ENCODE measurements at regions not wholly inside any gene's neighbourhood (a gene's known extent, or its start where the extent isn't known, plus 50 kb on each side); places are given as distances from the start of the nearest gene placed in this dataset.

DNA sequence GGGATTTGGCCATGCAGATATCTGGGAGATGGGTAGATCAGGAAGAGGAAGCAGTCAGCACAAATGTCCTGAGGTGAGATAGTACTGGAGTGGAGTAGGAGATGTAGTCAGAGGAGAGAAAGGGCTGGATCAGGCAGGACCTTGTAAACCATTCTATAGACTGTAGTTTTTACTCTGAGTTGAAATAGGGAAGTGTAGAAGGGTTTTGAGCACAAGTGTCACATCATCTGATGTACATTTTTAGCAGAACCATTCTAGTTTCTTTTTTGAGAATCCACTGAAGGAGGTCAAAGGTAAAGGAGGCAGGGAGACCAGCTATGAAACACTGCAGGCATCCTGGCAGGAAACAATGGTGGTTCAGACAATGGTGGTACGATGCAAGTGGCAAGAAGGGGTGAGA lies 194.6 kb upstream of the RRP15 start:
- H3K27ac Mint-ChIP-seq: no peak overlapping the region
- intact Hi-C loops (cut with micrococcal nuclease): no loop called here
- H3K27me3 Mint-ChIP-seq (ENCODE audit: insufficient read depth): no peaks in the 10 kb centered on the region
- no peak overlapping the region for H3K4me3 Mint-ChIP-seq
- H3K36me3 Mint-ChIP-seq (ENCODE audit: low read depth): no peaks in the 10 kb centered on the region
- no peaks in the 10 kb centered on the region for H3K4me1 Mint-ChIP-seq (ENCODE audit: low read depth)
- no peak for DNase-seq (ENCODE audit: low spot score)
- no peaks in the 10 kb centered on the region for H3K9me3 Mint-ChIP-seq

DNA sequence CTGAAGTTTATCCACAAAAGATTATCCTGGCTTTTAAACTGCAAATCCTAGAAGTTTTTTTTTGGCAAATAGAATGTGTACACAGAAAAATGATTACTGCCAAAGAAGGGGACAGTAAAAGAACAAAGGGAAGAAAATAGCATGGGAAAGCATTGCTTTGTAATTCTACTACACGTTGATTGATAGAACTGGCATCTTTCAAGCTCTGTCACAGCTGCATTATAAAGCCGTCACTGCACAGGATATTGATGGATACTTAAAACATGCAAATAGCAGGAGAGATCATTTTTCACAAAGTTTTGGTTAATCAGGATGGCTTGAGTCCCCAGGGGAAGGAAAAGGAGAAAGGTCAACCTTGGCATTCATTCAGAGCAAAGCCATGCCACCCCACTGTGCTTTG lies 183.7 kb upstream of the RRP15 start:
- DNase-seq (ENCODE audit: low spot score): no peak
- Mint-ChIP-seq H3K9me3 (peaks cover 5% of the 10 kb centered on the region), H3K27ac (no peak overlapping the region), H3K4me3 (no peak overlapping the region), H3K27me3 (ENCODE audit: insufficient read depth) (no peaks in the 10 kb centered on the region), H3K4me1 (ENCODE audit: low read depth) (no peaks in the 10 kb centered on the region), H3K36me3 (ENCODE audit: low read depth) (no peaks in the 10 kb centered on the region)
- intact Hi-C loops (cut with micrococcal nuclease): no loop called here

DNA sequence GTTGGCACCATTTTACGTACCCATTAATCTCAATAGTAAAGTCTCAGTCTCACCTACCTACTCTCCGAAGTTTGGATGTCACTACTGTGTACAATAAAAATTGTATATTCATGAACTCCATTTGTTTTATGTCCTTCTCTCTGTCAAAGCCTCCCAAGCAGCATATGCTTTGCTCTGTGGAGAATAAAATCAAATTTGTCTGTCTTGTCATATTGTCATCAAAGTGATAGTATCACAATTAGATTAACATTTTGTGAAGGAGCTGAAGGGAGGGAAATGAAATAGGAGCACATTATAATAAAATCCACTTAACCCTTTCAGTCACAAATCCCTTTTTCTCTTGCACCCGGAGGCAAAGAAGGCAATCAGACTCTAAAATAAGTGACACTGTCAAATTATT lies 177.1 kb upstream of the RRP15 start:
- no peak overlapping the region for H3K4me3 Mint-ChIP-seq

DNA sequence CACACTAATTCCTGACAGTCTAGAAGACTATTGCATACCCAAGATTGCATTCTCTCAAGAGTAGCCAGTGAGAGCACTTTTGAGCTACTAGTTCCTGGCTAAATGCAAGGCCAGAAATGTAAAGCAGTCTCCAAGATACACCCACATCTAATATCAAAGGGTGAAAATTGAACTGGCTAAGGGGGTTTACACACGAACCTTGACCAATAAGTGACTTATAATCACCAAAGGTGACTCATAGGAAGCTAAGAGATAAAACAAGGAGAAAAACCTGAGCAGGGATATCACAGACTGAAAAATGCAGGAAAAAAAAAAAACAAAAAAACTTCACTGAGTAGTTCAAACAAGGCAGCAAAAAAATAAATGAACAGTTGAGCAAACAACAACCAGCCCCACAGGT lies 172.2 kb upstream of the RRP15 start:
- Mint-ChIP-seq H3K27ac (no peak overlapping the region), H3K4me1 (ENCODE audit: low read depth) (no peaks in the 10 kb centered on the region), H3K9me3 (peaks cover 9% of the 10 kb centered on the region), H3K27me3 (ENCODE audit: insufficient read depth) (no peaks in the 10 kb centered on the region), H3K36me3 (ENCODE audit: low read depth) (no peaks in the 10 kb centered on the region), H3K4me3 (no peak overlapping the region)
- intact Hi-C loops (cut with micrococcal nuclease): no loop called here
- no peak for DNase-seq (ENCODE audit: low spot score)

More for the DNA sequence above, 177.1 kb upstream of the RRP15 start:
- no peak overlapping the region for H3K27ac Mint-ChIP-seq
- intact Hi-C loops (cut with micrococcal nuclease): no loop called here
- H3K27me3 Mint-ChIP-seq (ENCODE audit: insufficient read depth): no peaks in the 10 kb centered on the region
- H3K4me1 Mint-ChIP-seq (ENCODE audit: low read depth): no peaks in the 10 kb centered on the region
- H3K36me3 Mint-ChIP-seq (ENCODE audit: low read depth): no peaks in the 10 kb centered on the region
- no peak for DNase-seq (ENCODE audit: low spot score)
- H3K9me3 Mint-ChIP-seq: peaks cover 4% of the 10 kb centered on the region

DNA sequence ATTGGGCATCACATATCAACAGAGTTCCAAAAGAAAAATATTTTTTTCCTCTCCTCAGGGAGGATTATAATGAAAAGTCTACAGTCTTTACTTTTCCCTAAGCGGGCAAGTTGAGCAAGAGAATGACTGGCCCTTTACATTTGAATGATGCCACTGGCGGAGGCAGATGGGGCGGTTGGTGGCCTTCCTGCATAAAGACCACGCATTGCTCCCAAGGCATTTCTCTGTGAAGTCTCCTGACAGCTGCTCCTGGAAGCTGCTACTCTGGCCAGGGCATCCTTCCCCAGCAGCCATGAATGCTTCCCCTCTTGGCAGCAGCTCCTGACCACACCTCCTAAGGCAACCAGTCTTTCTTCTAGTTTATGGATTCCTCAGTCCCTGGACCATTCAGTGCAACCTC lies 161.1 kb upstream of the RRP15 start:
- no peaks in the 10 kb centered on the region for H3K27me3 Mint-ChIP-seq (ENCODE audit: insufficient read depth)
- H3K9me3 Mint-ChIP-seq: no peaks in the 10 kb centered on the region
- H3K36me3 Mint-ChIP-seq (ENCODE audit: low read depth): no peaks in the 10 kb centered on the region
- H3K27ac Mint-ChIP-seq: no peak overlapping the region
- DNase-seq (ENCODE audit: low spot score): no peak
- intact Hi-C loops (cut with micrococcal nuclease): no loop called here
- H3K4me1 Mint-ChIP-seq (ENCODE audit: low read depth): no peaks in the 10 kb centered on the region
- H3K4me3 Mint-ChIP-seq: no peak overlapping the region

DNA sequence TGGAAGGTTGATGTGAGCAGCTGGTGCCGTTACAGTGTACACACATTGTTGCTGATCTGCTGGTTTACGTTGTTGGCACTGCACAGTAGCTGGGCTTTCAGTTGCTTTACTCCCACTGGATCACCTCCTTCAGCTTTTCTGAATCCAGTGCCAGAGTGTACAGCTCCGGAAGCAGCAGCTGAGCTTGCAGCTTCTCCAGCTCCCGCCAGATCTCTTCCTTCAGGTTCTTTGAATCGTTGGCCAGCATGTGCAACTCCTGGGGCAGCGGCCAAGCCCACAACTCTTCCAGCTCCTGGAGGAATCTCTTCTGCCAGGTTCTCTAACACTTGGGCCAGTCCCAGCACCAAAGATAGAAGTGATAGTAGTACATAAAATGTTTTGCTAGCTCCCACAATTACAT lies 149.7 kb upstream of the RRP15 start:
- intact Hi-C loops (cut with micrococcal nuclease): no loop called here
- Mint-ChIP-seq H3K27ac (no peak overlapping the region), H3K27me3 (ENCODE audit: insufficient read depth) (no peaks in the 10 kb centered on the region), H3K9me3 (no peaks in the 10 kb centered on the region), H3K4me1 (ENCODE audit: low read depth) (no peaks in the 10 kb centered on the region), H3K4me3 (no peak overlapping the region), H3K36me3 (ENCODE audit: low read depth) (no peaks in the 10 kb centered on the region)
- no peak for DNase-seq (ENCODE audit: low spot score)

DNA sequence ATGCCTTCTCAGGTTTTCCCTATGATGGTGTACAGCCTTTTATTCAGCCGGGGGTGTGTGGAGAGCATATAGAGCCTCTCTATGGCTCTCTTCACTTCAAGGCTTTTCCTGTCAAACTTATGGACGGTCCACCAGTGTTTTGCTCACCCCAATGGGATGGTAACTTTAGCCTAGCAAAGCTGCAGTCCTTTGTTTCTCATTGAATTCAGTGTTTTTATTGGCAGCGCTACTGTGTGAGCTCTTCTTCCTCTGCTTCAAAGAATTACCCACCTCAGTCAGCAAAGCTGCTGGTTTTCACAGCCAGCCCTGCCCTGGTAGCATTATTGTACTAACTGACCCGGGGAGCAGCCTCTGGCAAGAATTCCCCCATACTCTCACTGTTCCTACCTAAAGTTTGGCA lies 145.3 kb upstream of the RRP15 start:
- no peaks in the 10 kb centered on the region for H3K9me3 Mint-ChIP-seq
- intact Hi-C loops (cut with micrococcal nuclease): no loop called here
- H3K27me3 Mint-ChIP-seq (ENCODE audit: insufficient read depth): no peaks in the 10 kb centered on the region
- H3K36me3 Mint-ChIP-seq (ENCODE audit: low read depth): no peaks in the 10 kb centered on the region
- H3K27ac Mint-ChIP-seq: no peak overlapping the region
- no peak overlapping the region for H3K4me3 Mint-ChIP-seq
- DNase-seq (ENCODE audit: low spot score): no peak
- no peaks in the 10 kb centered on the region for H3K4me1 Mint-ChIP-seq (ENCODE audit: low read depth)

DNA sequence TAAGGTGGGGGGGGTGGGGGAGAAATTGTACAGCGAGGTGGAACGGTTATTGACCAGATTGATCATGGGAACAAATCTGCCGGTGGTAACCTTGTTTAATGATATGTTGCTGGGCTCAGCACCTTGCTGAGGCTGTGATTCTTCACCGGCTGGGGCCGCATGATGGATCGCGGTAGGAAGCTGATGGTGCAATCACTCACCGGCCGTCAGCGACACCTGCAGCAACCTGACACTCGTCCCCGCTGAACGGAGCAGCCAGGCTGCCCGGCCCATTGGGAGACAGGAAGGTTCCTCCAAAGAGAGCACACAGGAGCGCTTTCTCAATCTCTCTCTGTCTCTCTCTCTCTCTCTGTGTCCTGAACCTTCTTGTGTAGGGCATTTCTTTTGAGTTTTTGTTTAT lies 128.5 kb upstream of the RRP15 start:
- Mint-ChIP-seq H3K27me3 (ENCODE audit: insufficient read depth) (peaks cover 23% of the 10 kb centered on the region), H3K9me3 (no peaks in the 10 kb centered on the region), H3K4me3 (no peak overlapping the region), H3K36me3 (ENCODE audit: low read depth) (no peaks in the 10 kb centered on the region), H3K27ac (no peak overlapping the region), H3K4me1 (ENCODE audit: low read depth) (no peaks in the 10 kb centered on the region)
- intact Hi-C loops (cut with micrococcal nuclease): no loop called here
- no peak for DNase-seq (ENCODE audit: low spot score)

DNA sequence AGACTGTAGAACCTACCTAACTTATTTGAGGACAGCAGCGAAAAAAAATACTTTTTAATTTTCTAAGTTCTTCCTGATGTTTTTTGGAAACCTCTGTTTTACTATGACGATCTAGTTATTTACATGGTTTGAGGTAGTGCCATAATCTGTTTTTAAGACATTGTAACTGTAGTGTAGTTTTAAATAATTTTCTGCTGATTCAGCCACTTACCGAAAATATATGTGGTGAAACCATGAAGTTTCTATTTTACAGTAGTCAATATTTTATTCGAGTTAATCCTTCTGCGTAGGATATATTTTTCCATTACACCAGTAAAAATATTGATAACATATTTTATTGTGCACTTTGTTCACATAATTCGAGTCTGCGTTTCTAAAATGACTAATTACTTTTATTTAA lies 121.7 kb upstream of the RRP15 start:
- DNase-seq (ENCODE audit: low spot score): no peak
- Mint-ChIP-seq H3K27me3 (ENCODE audit: insufficient read depth) (peaks cover 46% of the 10 kb centered on the region), H3K4me1 (ENCODE audit: low read depth) (peaks cover 15% of the 10 kb centered on the region), H3K36me3 (ENCODE audit: low read depth) (no peaks in the 10 kb centered on the region), H3K9me3 (no peaks in the 10 kb centered on the region), H3K27ac (no peak overlapping the region), H3K4me3 (no peak overlapping the region)
- intact Hi-C loops (cut with micrococcal nuclease): loop anchor here (5.0 kb wide), 2 partner anchors 184 to 1026 kb away; partner anchors contain the start of gene TGFB2

DNA sequence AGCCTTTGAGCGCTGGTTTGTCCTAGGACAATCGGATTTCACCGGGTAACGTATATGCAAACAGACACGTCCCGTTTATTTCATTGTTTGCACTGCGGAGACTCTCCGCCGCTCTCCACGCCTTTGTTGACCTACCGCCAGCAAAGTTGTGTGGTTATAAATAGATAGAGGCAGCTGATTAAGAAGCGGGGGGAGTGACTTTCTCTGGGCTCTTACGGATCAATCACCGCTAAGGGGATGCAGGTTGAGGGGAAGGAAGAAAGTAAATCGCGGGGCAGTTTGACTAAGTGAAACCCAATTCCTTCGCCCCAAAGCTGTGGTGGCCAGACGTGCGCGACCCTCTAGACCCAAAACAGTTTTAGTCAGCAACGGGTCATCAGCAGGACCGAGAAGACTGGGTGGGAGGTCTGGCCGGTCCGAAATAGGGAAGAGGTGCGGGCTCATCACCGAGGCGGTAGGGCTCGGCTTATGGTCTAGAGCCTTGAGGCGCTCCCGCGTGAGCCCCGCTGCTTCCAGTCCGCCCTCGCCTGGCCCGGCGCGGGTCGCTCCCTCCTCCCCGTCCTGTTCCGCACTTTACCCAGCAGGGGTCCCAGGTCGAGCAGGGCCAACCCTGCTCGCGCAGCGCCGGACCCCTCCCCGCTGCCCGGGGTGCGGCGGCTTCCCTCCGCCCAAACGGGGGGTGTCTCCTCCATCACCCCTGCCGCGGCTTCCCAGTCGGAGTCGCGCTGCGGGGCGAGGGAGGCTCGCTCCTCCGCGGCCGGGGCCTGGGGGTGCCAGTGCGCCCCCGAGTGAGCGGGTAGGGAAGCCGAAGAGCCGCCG lies 120.8 kb upstream of the RRP15 start:
- DNase-seq (ENCODE audit: low spot score): no peak
- Mint-ChIP-seq H3K27ac (peak overlapping the region; percentile 43), H3K4me1 (ENCODE audit: low read depth) (peaks cover 15% of the 10 kb centered on the region), H3K27me3 (ENCODE audit: insufficient read depth) (peaks cover 52% of the 10 kb centered on the region), H3K4me3 (peak overlapping the region; percentile 79), H3K36me3 (ENCODE audit: low read depth) (no peaks in the 10 kb centered on the region), H3K9me3 (no peaks in the 10 kb centered on the region)
- intact Hi-C loops (cut with micrococcal nuclease): loop anchor here (5.0 kb wide), 2 partner anchors 183 to 1027 kb away; partner anchors contain the start of gene TGFB2

DNA sequence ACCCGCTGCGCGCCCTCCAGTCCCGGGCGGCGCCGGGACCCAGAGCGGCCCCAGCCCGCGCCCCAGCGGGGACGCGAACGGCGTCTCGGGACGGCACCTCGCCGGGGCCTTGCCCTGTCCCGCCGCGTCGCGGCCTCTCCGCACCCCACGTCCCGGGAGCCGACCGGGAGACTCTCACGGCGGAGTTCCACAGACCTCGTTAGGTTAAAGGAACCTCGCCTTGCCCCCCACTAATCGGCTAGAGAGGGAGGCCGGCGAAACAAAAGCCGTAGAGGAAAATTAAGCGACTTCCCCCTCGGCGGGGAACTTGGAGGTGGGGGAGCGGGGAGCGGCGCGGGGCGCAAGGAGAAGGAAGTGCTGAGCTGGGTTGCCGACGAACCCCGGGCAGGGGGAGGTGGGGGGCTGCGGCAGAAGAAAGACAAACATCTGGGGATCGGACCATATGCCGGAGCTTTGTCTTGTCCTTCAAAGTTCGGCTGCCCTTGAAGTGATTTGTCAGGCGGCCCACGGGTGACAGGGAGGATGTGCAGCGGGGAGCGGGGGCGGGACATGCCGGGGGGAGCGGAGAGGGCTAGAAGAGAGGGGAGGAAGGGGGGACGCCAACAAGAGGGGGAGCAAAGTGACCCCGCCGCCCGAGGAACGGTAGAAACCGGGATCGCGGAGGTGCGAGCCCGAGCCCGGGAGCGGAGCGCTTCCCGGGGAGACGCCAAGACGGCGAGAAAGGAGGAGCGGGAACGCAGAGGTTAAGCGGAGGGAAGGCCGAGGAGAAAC lies 120.0 kb upstream of the RRP15 start:
- DNase-seq (ENCODE audit: low spot score): no peak

DNA sequence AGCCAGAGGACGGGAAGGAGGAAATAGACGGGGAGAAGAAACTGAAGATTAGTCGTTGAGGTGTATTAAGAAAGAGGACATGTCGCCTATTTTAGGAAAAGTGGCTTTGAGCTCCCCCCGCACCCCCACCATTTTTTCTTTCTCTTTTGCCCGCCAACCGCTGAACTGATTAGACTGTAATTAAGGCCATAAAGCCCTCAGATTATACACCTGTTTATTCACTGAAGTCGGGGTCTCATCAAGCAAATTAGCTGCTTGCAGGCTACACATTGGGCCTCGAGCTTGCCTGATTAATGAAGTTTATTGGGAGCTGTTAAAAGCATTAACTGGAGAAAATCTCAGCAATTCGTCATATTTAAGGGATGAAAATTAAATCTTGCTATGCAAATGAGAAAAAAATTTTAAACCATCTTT lies 119.4 kb upstream of the RRP15 start:
- DNase-seq (ENCODE audit: low spot score): no peak
- peak overlapping the region; percentile 57 for H3K4me3 Mint-ChIP-seq
- H3K27ac Mint-ChIP-seq: no peak overlapping the region
- H3K27me3 Mint-ChIP-seq (ENCODE audit: insufficient read depth): peaks cover 56% of the 10 kb centered on the region
- intact Hi-C loops (cut with micrococcal nuclease): no loop called here
- H3K4me1 Mint-ChIP-seq (ENCODE audit: low read depth): peaks cover 15% of the 10 kb centered on the region
- H3K36me3 Mint-ChIP-seq (ENCODE audit: low read depth): no peaks in the 10 kb centered on the region
- H3K9me3 Mint-ChIP-seq: no peaks in the 10 kb centered on the region

More for the DNA sequence above, 120.0 kb upstream of the RRP15 start:
- intact Hi-C loops (cut with micrococcal nuclease): loop anchor here (5.0 kb wide), 2 partner anchors 182 to 1028 kb away; partner anchors contain the start of gene TGFB2
- Mint-ChIP-seq H3K36me3 (ENCODE audit: low read depth) (no peaks in the 10 kb centered on the region), H3K27ac (no peak overlapping the region), H3K4me3 (peak overlapping the region; percentile 57), H3K9me3 (no peaks in the 10 kb centered on the region), H3K4me1 (ENCODE audit: low read depth) (peaks cover 15% of the 10 kb centered on the region), H3K27me3 (ENCODE audit: insufficient read depth) (peaks cover 55% of the 10 kb centered on the region)

DNA sequence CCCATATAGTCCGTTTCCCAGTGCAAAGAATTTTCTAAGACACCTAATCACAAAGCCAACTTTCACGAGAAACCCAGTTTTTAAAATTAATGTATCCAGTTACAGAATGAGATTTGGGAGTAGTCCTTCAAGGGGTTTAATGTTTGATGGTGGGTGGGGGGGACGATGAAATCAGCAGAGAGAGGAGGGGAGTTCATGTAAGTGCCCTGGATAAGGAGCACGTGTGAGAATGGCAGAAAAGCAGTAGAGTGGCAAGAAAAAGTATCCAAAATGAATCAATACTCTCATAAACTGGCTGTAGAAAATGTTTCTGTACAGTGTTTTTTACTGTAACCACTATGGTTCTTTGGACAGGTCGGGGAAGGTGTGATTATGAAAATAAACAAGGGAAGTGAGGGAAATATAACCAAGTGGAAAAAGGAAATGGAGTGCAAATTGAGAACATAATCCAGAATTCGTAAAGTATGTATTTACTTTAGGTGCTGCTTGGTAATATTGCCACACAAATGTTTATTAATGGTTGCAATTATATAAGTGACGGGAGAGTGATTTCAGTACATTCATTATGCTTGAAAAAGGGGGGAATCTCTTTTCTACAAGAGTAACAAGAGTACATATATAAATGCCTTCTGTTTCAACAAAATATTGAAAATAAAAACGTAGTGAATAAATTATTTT lies 118.7 kb upstream of the RRP15 start:
- no peak for DNase-seq (ENCODE audit: low spot score)
- Mint-ChIP-seq H3K4me1 (ENCODE audit: low read depth) (peaks cover 15% of the 10 kb centered on the region), H3K4me3 (no peak overlapping the region), H3K27me3 (ENCODE audit: insufficient read depth) (peaks cover 56% of the 10 kb centered on the region), H3K27ac (no peak overlapping the region), H3K9me3 (no peaks in the 10 kb centered on the region), H3K36me3 (ENCODE audit: low read depth) (no peaks in the 10 kb centered on the region)
- intact Hi-C loops (cut with micrococcal nuclease): no loop called here
